ENCODE measurements at regions not wholly inside any gene's neighbourhood (a gene's known extent, or its start where the extent isn't known, plus 50 kb on each side); places are given as distances from the start of the nearest gene placed in this dataset.
A peak's percentile ranks its signal among the peaks of the same experiment; 100 is the strongest.
"Not testable (repeated sequence)": the region's sequence is repeated elsewhere in the genome, so short reads cannot be mapped to it uniquely, and the experiment has no call there.

- CTCF ChIA-PET, result no interaction called here
- H3K36me3 Mint-ChIP-seq (ENCODE audit: low read depth), result no peaks in the 10 kb centered on the region
These were observed 268.8 kb downstream of the IKZF2 start for GRCh38 chr2:212882626-212883025.

GRCh38 chr2:212876556-212876955 lies 274.9 kb downstream of the IKZF2 start:
- H3K27me3 Mint-ChIP-seq; H3K9me3 Mint-ChIP-seq; H3K36me3 Mint-ChIP-seq (ENCODE audit: low read depth); POLR2A ChIA-PET; CTCF ChIA-PET; DNase-seq; H3K4me1 Mint-ChIP-seq; H3K27ac Mint-ChIP-seq; H3K4me3 Mint-ChIP-seq: not testable (repeated sequence)

More at GRCh38 chr2:212882626-212883025, 268.8 kb downstream of the IKZF2 start:
- no peak overlapping the region for H3K4me3 Mint-ChIP-seq
- no peaks in the 10 kb centered on the region for H3K27me3 Mint-ChIP-seq
- no peaks in the 10 kb centered on the region for H3K4me1 Mint-ChIP-seq
- no peak for DNase-seq
- H3K9me3 Mint-ChIP-seq, result peaks cover 10% of the 10 kb centered on the region
- POLR2A ChIA-PET, result no interaction called here
- no peak overlapping the region for H3K27ac Mint-ChIP-seq

- H3K4me1 Mint-ChIP-seq; H3K4me3 Mint-ChIP-seq; H3K9me3 Mint-ChIP-seq; POLR2A ChIA-PET; H3K27ac Mint-ChIP-seq; DNase-seq; H3K27me3 Mint-ChIP-seq; CTCF ChIA-PET; H3K36me3 Mint-ChIP-seq (ENCODE audit: low read depth): not testable (repeated sequence)
These were observed 275.5 kb downstream of the IKZF2 start for GRCh38 chr2:212875950-212876349.

GRCh38 chr2:212873256-212873655 lies 278.2 kb downstream of the IKZF2 start:
- Mint-ChIP-seq H3K4me1 (no peaks in the 10 kb centered on the region), H3K4me3 (no peak overlapping the region), H3K27me3 (no peaks in the 10 kb centered on the region), H3K27ac (no peak overlapping the region), H3K9me3 (peaks cover 2% of the 10 kb centered on the region), H3K36me3 (ENCODE audit: low read depth) (no peaks in the 10 kb centered on the region)
- CTCF ChIA-PET, result no interaction called here
- POLR2A ChIA-PET, result no interaction called here
- DNase-seq, result no peak

- DNase-seq, result no peak
- no peaks in the 10 kb centered on the region for H3K4me1 Mint-ChIP-seq
- POLR2A ChIA-PET, result no interaction called here
- no peak overlapping the region for H3K4me3 Mint-ChIP-seq
- CTCF ChIA-PET, result no interaction called here
- H3K27ac Mint-ChIP-seq, result no peak overlapping the region
- no peaks in the 10 kb centered on the region for H3K36me3 Mint-ChIP-seq (ENCODE audit: low read depth)
- peaks cover 4% of the 10 kb centered on the region for H3K9me3 Mint-ChIP-seq
- no peaks in the 10 kb centered on the region for H3K27me3 Mint-ChIP-seq
These were observed 279.8 kb downstream of the IKZF2 start for GRCh38 chr2:212871597-212871996.

GRCh38 chr2:212864186-212864585 lies 287.2 kb downstream of the IKZF2 start:
- Mint-ChIP-seq H3K4me3 (no peak overlapping the region), H3K27me3 (no peaks in the 10 kb centered on the region), H3K36me3 (ENCODE audit: low read depth) (no peaks in the 10 kb centered on the region), H3K9me3 (peaks cover 20% of the 10 kb centered on the region), H3K4me1 (no peaks in the 10 kb centered on the region), H3K27ac (no peak overlapping the region)
- CTCF ChIA-PET, result interaction anchor here (0.9 to 2.2 kb wide), 4 partner anchors 28 to 290 kb away, joined by 3 to 11 read pairs (median 4); partner anchors contain the start of gene IKZF2
- DNase-seq, result no peak
- POLR2A ChIA-PET, result no interaction called here

- peaks cover 24% of the 10 kb centered on the region for H3K9me3 Mint-ChIP-seq
- POLR2A ChIA-PET, result no interaction called here
- H3K4me1 Mint-ChIP-seq, result no peaks in the 10 kb centered on the region
- H3K4me3 Mint-ChIP-seq, result no peak overlapping the region
- CTCF ChIA-PET, result interaction anchor here (0.9 to 2.2 kb wide), 3 partner anchors 29 to 291 kb away, joined by 3 to 11 read pairs (median 6); partner anchors contain the start of gene IKZF2
- no peaks in the 10 kb centered on the region for H3K36me3 Mint-ChIP-seq (ENCODE audit: low read depth)
- H3K27ac Mint-ChIP-seq, result no peak overlapping the region
- no peaks in the 10 kb centered on the region for H3K27me3 Mint-ChIP-seq
- peak; percentile 20 for DNase-seq
These were observed 288.2 kb downstream of the IKZF2 start for GRCh38 chr2:212863185-212863588.

- H3K4me1 Mint-ChIP-seq, result no peaks in the 10 kb centered on the region
- H3K27ac Mint-ChIP-seq, result no peak overlapping the region
- H3K27me3 Mint-ChIP-seq, result no peaks in the 10 kb centered on the region
- H3K36me3 Mint-ChIP-seq (ENCODE audit: low read depth), result no peaks in the 10 kb centered on the region
- CTCF ChIA-PET, result no interaction called here
- H3K9me3 Mint-ChIP-seq, result peaks cover 13% of the 10 kb centered on the region
- POLR2A ChIA-PET, result no interaction called here
- no peak for DNase-seq
- no peak overlapping the region for H3K4me3 Mint-ChIP-seq
These were observed 292.9 kb downstream of the IKZF2 start for GRCh38 chr2:212858496-212858895.

- H3K4me3 Mint-ChIP-seq, result no peak overlapping the region
- ChIA-PET POLR2A (no interaction called here), CTCF (no interaction called here)
- no peaks in the 10 kb centered on the region for H3K27me3 Mint-ChIP-seq
- no peaks in the 10 kb centered on the region for H3K4me1 Mint-ChIP-seq
- DNase-seq, result no peak
- no peaks in the 10 kb centered on the region for H3K36me3 Mint-ChIP-seq (ENCODE audit: low read depth)
- no peak overlapping the region for H3K27ac Mint-ChIP-seq
- peaks cover 3% of the 10 kb centered on the region for H3K9me3 Mint-ChIP-seq
These were observed 296.6 kb downstream of the IKZF2 start for GRCh38 chr2:212854771-212855170.

- POLR2A ChIA-PET, result no interaction called here
- DNase-seq, result no peak
- Mint-ChIP-seq H3K9me3 (peaks cover 3% of the 10 kb centered on the region), H3K4me3 (no peak overlapping the region), H3K27ac (no peak overlapping the region), H3K4me1 (no peaks in the 10 kb centered on the region), H3K27me3 (no peaks in the 10 kb centered on the region), H3K36me3 (ENCODE audit: low read depth) (no peaks in the 10 kb centered on the region)
- CTCF ChIA-PET, result no interaction called here
These were observed 297.3 kb downstream of the IKZF2 start for GRCh38 chr2:212854116-212854515.

- no peaks in the 10 kb centered on the region for H3K36me3 Mint-ChIP-seq (ENCODE audit: low read depth)
- no peak for DNase-seq
- CTCF ChIA-PET, result no interaction called here
- POLR2A ChIA-PET, result no interaction called here
- H3K4me3 Mint-ChIP-seq, result no peak overlapping the region
- H3K9me3 Mint-ChIP-seq, result peaks cover 6% of the 10 kb centered on the region
- no peak overlapping the region for H3K27ac Mint-ChIP-seq
- H3K4me1 Mint-ChIP-seq, result peaks cover 5% of the 10 kb centered on the region
- peaks cover 2% of the 10 kb centered on the region for H3K27me3 Mint-ChIP-seq
These were observed 305.5 kb downstream of the IKZF2 start for GRCh38 chr2:212845941-212846340.

- POLR2A ChIA-PET, result no interaction called here
- CTCF ChIA-PET, result no interaction called here
These were observed 305.0 kb upstream of the ERBB4 start for GRCh38 chr2:212843409-212844199.

GRCh38 chr2:212842544-212843185 lies 304.1 kb upstream of the ERBB4 start:
- DNase-seq, result no peak
- Mint-ChIP-seq H3K9me3 (peaks cover 6% of the 10 kb centered on the region), H3K4me1 (peaks cover 5% of the 10 kb centered on the region), H3K36me3 (ENCODE audit: low read depth) (no peaks in the 10 kb centered on the region), H3K27me3 (peaks cover 3% of the 10 kb centered on the region), H3K27ac (no peak overlapping the region), H3K4me3 (no peak overlapping the region)
- POLR2A ChIA-PET, result no interaction called here
- CTCF ChIA-PET, result no interaction called here

More at GRCh38 chr2:212843409-212844199, 305.0 kb upstream of the ERBB4 start:
- Mint-ChIP-seq H3K36me3 (ENCODE audit: low read depth) (no peaks in the 10 kb centered on the region), H3K4me1 (peaks cover 5% of the 10 kb centered on the region), H3K27ac (no peak overlapping the region), H3K9me3 (peaks cover 6% of the 10 kb centered on the region), H3K4me3 (no peak overlapping the region), H3K27me3 (peaks cover 3% of the 10 kb centered on the region)
- DNase-seq, result no peak

- H3K4me1 Mint-ChIP-seq, result peaks cover 5% of the 10 kb centered on the region
- H3K9me3 Mint-ChIP-seq, result peaks cover 6% of the 10 kb centered on the region
- ChIA-PET CTCF (no interaction called here), POLR2A (no interaction called here)
- no peak for DNase-seq
- no peak overlapping the region for H3K4me3 Mint-ChIP-seq
- peaks cover 3% of the 10 kb centered on the region for H3K27me3 Mint-ChIP-seq
- H3K27ac Mint-ChIP-seq, result no peak overlapping the region
- H3K36me3 Mint-ChIP-seq (ENCODE audit: low read depth), result no peaks in the 10 kb centered on the region
These were observed 302.9 kb upstream of the ERBB4 start for GRCh38 chr2:212841460-212841859.
